Tibial nerve (tissue), 4 donors: ENCODE measurements at regions not wholly inside any gene's neighbourhood (a gene's known extent, or its start where the extent isn't known, plus 50 kb on each side); places are given as distances from the start of the nearest gene placed in this dataset.

ENCODE experiments used
- CTCF ChIP-seq, 5 experiments: fragments of 200-600 bp in 3 of 5; fragments of 450-650 bp in 2 of 5; sonication (generic) in 3 of 5; IDR thresholded peaks; one replicate each; pipeline ENCODE4 v1.5.1; 2016 to 2019; ENCODE audit warnings: antibody characterized with exemption in 5 of 5, mild to moderate bottlenecking in 3 of 5, moderate library complexity in 2 of 5
- EP300 ChIP-seq, 2 donors: sonication (generic); formaldehyde crosslinking; IDR thresholded peaks; one replicate each; pipeline ENCODE4 v1.6.1; 2017; ENCODE audit warnings: antibody characterized with exemption in 2 of 2, mild to moderate bottlenecking in 1 of 2
- POLR2A ChIP-seq, 2 donors: fragments of 450-650 bp; IDR thresholded peaks; one replicate each; pipeline ENCODE4 v1.6.1; 2017; ENCODE audit warnings: antibody characterized with exemption in 2 of 2, mild to moderate bottlenecking in 2 of 2, moderate library complexity in 2 of 2

DNA sequence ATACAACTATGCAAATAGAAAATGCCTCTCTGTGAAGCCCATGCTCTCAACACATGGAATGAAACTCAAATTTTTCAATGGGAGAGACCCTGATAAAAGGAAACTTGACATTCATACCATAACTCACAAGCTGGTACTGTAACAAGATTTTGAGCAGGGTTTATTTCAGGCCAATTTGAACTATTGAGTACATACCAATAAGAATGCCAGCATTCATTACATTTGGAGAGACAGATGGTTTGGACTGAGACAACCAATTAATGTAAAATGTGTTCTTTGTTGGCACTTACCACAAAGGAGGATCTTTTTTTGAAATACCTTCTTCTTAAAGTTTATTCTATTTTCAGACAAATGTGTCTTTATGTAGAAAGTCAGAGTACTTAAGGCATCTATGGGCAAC lies 1357.0 kb upstream of the GOT2 start:
- no peak for TF ChIP-seq CTCF (IDR thresholded peaks at IDR 0.05)
- TF ChIP-seq POLR2A (IDR thresholded peaks at IDR 0.05) = no peak
- no peak for TF ChIP-seq EP300 (IDR thresholded peaks at IDR 0.05)
